Endothelial cell of umbilical vein (primary cell): ENCODE measurements at regions not wholly inside any gene's neighbourhood (a gene's known extent, or its start where the extent isn't known, plus 50 kb on each side); places are given as distances from the start of the nearest gene placed in this dataset.

Experiments
- BruUV-seq: library from RNA; stranded (reverse); fragments of 400-500 nt; replicated peaks from 2 replicates; lab custom pipeline; 2021; lab: Mats Ljungman, UMichigan
- CTCF ChIA-PET: fragments of 300-600, 350-600 bp; sonication (Branson Sonifier 250); formaldehyde crosslinking; loops from one replicate; lab custom pipeline; 2021; ENCODE audit warnings: antibody characterized with exemption, inconsistent platforms; lab: Charles Lee
- POLR2A ChIA-PET: fragments of 300-600, 350-600 bp; sonication (Branson Sonifier 250); formaldehyde crosslinking; loops from one replicate; lab custom pipeline; 2021; ENCODE audit warnings: antibody characterized with exemption, inconsistent platforms; lab: Charles Lee
- DNase-seq: peaks from one replicate; pipeline ENCODE4 v3.0.0-alpha.2; 2011; ENCODE audit warnings: low read depth, low spot score
- FAIRE-seq: peaks from 2 replicates; lab custom pipeline; 2011; peaks lifted over from hg19 to GRCh38; lab: Jason Lieb, UNC
- H2AFZ ChIP-seq: 2 replicates; pipeline ENCODE4 v1.6.0; 2012; ENCODE audit warnings: low read depth, low read length, control low read depth, inconsistent platforms
- H3K27ac ChIP-seq: 2 replicates; pipeline ENCODE4 v1.5.1; 2011; ENCODE audit warnings: low read depth, mild to moderate bottlenecking, control low read depth, low read length, moderate library complexity; ENCODE audit not compliant: insufficient read depth
- H3K27me3 ChIP-seq, 2 experiments: 2 replicates each; pipeline versions ENCODE4 v1.6.0 to v1.6.1; 2011; ENCODE audit warnings: low read length in 2 of 2, mixed read lengths in 1 of 2; ENCODE audit not compliant: control insufficient read depth in 2 of 2, insufficient read depth in 2 of 2
- H3K36me3 ChIP-seq, 2 experiments: 2 replicates in 1 of 2; 3 replicates in 1 of 2; pipeline ENCODE4 v1.5.1; 2011; ENCODE audit warnings: low read length in 2 of 2, mild to moderate bottlenecking in 1 of 2, moderate library complexity in 1 of 2; ENCODE audit not compliant: control insufficient read depth in 2 of 2, insufficient read depth in 2 of 2; ENCODE audit errors: extremely low read depth in 1 of 2
- H3K4me1 ChIP-seq: 3 replicates; pipeline ENCODE4 v1.5.1; 2011; ENCODE audit warnings: mild to moderate bottlenecking, low read length; ENCODE audit not compliant: control insufficient read depth, insufficient read depth; ENCODE audit errors: extremely low read depth
- H3K4me2 ChIP-seq: 2 replicates; pipeline ENCODE4 v1.6.1; 2011; ENCODE audit warnings: low read length, control low read depth, mixed read lengths; ENCODE audit not compliant: insufficient read depth
- H3K4me3 ChIP-seq, 3 experiments: fragments of 200-600 bp in 1 of 3; sonication (generic), shearing (Covaris generic) in 1 of 3; replicated peaks in 1 of 3; 2 replicates each; pipeline ENCODE4 v1.5.1; 2011 to 2016; ENCODE audit warnings: control low read depth in 3 of 3, low read length in 3 of 3, mild to moderate bottlenecking in 2 of 3, inconsistent platforms in 1 of 3, low read depth in 1 of 3, moderate library complexity in 1 of 3; ENCODE audit not compliant: insufficient read depth in 1 of 3
- H3K79me2 ChIP-seq: 2 replicates; pipeline ENCODE4 v1.6.0; 2012; ENCODE audit warnings: low read length, inconsistent platforms; ENCODE audit not compliant: control insufficient read depth, insufficient read depth
- H3K9ac ChIP-seq: replicated peaks from 2 replicates; pipeline ENCODE3; 2011; ENCODE audit warnings: low read length, control low read depth; ENCODE audit not compliant: insufficient read depth; ENCODE audit errors: extremely low read depth
- H3K9me1 ChIP-seq: replicated peaks from 3 replicates; pipeline ENCODE4 v1.6.0; 2011; ENCODE audit warnings: mild to moderate bottlenecking, low read length; ENCODE audit not compliant: control insufficient read depth, insufficient read depth; ENCODE audit errors: extremely low read depth
- H3K9me3 ChIP-seq: replicated peaks from 2 replicates; pipeline ENCODE4 v1.5.1; 2012; ENCODE audit warnings: low read length, inconsistent platforms; ENCODE audit not compliant: control insufficient read depth, insufficient read depth
- H4K20me1 ChIP-seq: replicated peaks from 2 replicates; pipeline ENCODE3; 2011; ENCODE audit warnings: mild to moderate bottlenecking, low read length; ENCODE audit not compliant: control insufficient read depth, insufficient read depth; ENCODE audit errors: extremely low read depth
- EZH2 ChIP-seq: IDR thresholded peaks from 2 replicates; pipeline ENCODE4 v1.6.1; 2012; ENCODE audit warnings: borderline replicate concordance, low read depth, mild to moderate bottlenecking, moderate library complexity, low read length, inconsistent platforms; ENCODE audit not compliant: severe bottlenecking
- FOS ChIP-seq: IDR thresholded peaks from 2 replicates; pipeline ENCODE4 v1.6.1; 2011; ENCODE audit warnings: mild to moderate bottlenecking, low read length, moderate library complexity, borderline replicate concordance; ENCODE audit not compliant: insufficient read depth
- GATA2 ChIP-seq: IDR thresholded peaks from 2 replicates; pipeline ENCODE4 v1.7.0; 2011; ENCODE audit warnings: low read depth, mild to moderate bottlenecking, moderate library complexity, mixed read lengths, low read length; ENCODE audit not compliant: insufficient read length, insufficient read depth
- JUN ChIP-seq: IDR thresholded peaks from 2 replicates; pipeline ENCODE4 v1.6.1; 2011; ENCODE audit warnings: borderline replicate concordance, low read depth; ENCODE audit not compliant: insufficient read length, insufficient read depth
- MAX ChIP-seq: IDR thresholded peaks from 2 replicates; pipeline ENCODE4 v1.6.1; 2011; ENCODE audit not compliant: insufficient read depth, insufficient read length
- MYC ChIP-seq: IDR thresholded peaks from one replicate; pipeline ENCODE4 v1.6.1; 2011; ENCODE audit warnings: mild to moderate bottlenecking, low read depth, low read length
- POLR2A ChIP-seq: IDR thresholded peaks from 2 replicates; pipeline ENCODE4 v1.6.1; 2012; ENCODE audit warnings: low read depth, mild to moderate bottlenecking, control low read depth, low read length
- POLR2AphosphoS5 ChIP-seq: IDR thresholded peaks from 2 replicates; pipeline ENCODE4 v1.6.1; 2012; ENCODE audit warnings: low read depth, mild to moderate bottlenecking, control low read depth, low read length, moderate library complexity; ENCODE audit not compliant: insufficient read depth
- dilution Hi-C: fragments of 300-500 bp; cut with MboI; formaldehyde crosslinking; loops from one replicate; pipeline ENCODE4 v1.15.0; 2019; ENCODE audit warnings: low sequenced_read_pairs; ENCODE audit not compliant: extremely low pct_ligation_motif_present
- intact Hi-C: fragments of 100-400 bp; cut with micrococcal nuclease; formaldehyde crosslinking; loops from one replicate; pipeline ENCODE4 v1.10.0; 2022

- FAIRE-seq (no peak), DNase-seq (no peak)
- dilution Hi-C loops, result no loop called here
- H3K4me2 ChIP-seq, result no peak overlapping the region
- H2AFZ ChIP-seq, result no peak overlapping the region
- H3K4me1 ChIP-seq, result no peaks in the 10 kb centered on the region
- H3K9me3 ChIP-seq, result no peaks in the 10 kb centered on the region
- BruUV-seq, result no TSS peak
- intact Hi-C loops, result no loop called here
- no peak overlapping the region for H3K9ac ChIP-seq
- H3K36me3 ChIP-seq, result no peaks in the 10 kb centered on the region
- no peaks in the 10 kb centered on the region for H4K20me1 ChIP-seq
- no peak overlapping the region for H3K4me3 ChIP-seq
- peaks cover 3% of the 10 kb centered on the region for H3K9me1 ChIP-seq
- peaks cover 0 to 14% of the 10 kb centered on the region in 2 experiments for H3K27me3 ChIP-seq
- ChIA-PET CTCF (no interaction called here), POLR2A (no interaction called here)
- no peak for TF ChIP-seq FOS
- no peak for TF ChIP-seq JUN
- no peak for TF ChIP-seq POLR2AphosphoS5
- TF ChIP-seq MYC, result no peak
- no peak for TF ChIP-seq GATA2
- no peak for TF ChIP-seq EZH2
- no peaks in the 10 kb centered on the region for H3K79me2 ChIP-seq
- no peak overlapping the region for H3K27ac ChIP-seq
These were observed 200.0 kb upstream of the ANKRD55 start for GRCh38 chr5:56433039-56433617.

- intact Hi-C loops, result no loop called here
- Histone ChIP-seq H4K20me1 (no peaks in the 10 kb centered on the region), H3K9ac (no peak overlapping the region), H3K27me3 (peaks cover 0 to 14% of the 10 kb centered on the region in 2 experiments), H3K36me3 (no peaks in the 10 kb centered on the region), H3K9me3 (no peaks in the 10 kb centered on the region), H3K79me2 (no peaks in the 10 kb centered on the region), H3K27ac (no peak overlapping the region), H3K4me3 (no peak overlapping the region), H3K4me2 (no peak overlapping the region), H3K9me1 (peaks cover 3% of the 10 kb centered on the region), H2AFZ (no peak overlapping the region), H3K4me1 (no peaks in the 10 kb centered on the region)
- POLR2A ChIA-PET, result no interaction called here
- no TSS peak for BruUV-seq
- CTCF ChIA-PET, result no interaction called here
- TF ChIP-seq GATA2 (no peak), POLR2A (no peak), POLR2AphosphoS5 (no peak), MAX (no peak)
- FAIRE-seq, result no peak
- dilution Hi-C loops, result no loop called here
- no peak for DNase-seq
These were observed 199.2 kb upstream of the ANKRD55 start for GRCh38 chr5:56432321-56432720.
